ENCODE measurements at regions not wholly inside any gene's neighbourhood (a gene's known extent, or its start where the extent isn't known, plus 50 kb on each side); places are given as distances from the start of the nearest gene placed in this dataset.

- Histone ChIP-seq H3K4me2 (ENCODE audit: low read depth, low read length, poor library complexity, severe bottlenecking) (no peak overlapping the region), H3K9me3 (ENCODE audit: insufficient read depth, low read length) (no peaks in the 10 kb centered on the region), H3K27me3 (ENCODE audit: low read length) (peaks cover 3% of the 10 kb centered on the region; the same call in 1 of the 2 replicates), H3K9ac (ENCODE audit: low read length) (no peak overlapping the region), H3K4me3 (ENCODE audit: insufficient read depth, low read length, poor library complexity, severe bottlenecking) (no peak overlapping the region), H3K79me2 (ENCODE audit: insufficient read depth, low read length) (no peaks in the 10 kb centered on the region), H3K36me3 (ENCODE audit: low read length) (no peaks in the 10 kb centered on the region), H3K27ac (ENCODE audit: low read depth, low read length) (no peak overlapping the region), H4K20me1 (ENCODE audit: low read depth, low read length) (no peaks in the 10 kb centered on the region), H3F3A (ENCODE audit: insufficient read depth) (no peaks in the 10 kb centered on the region), H3K9me2 (replicated peaks; ENCODE audit: insufficient read depth, low read length) (no peaks in the 10 kb centered on the region), H2AFZ (ENCODE audit: low read depth, low read length, severe bottlenecking) (no peak overlapping the region)
- no peak for TF ChIP-seq EZH2phosphoT487 (conservative IDR thresholded peaks at IDR 0.05; ENCODE audit: low read length)
- TF ChIP-seq CTCF (IDR thresholded peaks at IDR 0.05; ENCODE audit: insufficient read depth, low read length, poor library complexity, severe bottlenecking): no peak
These were observed 254.2 kb upstream of the SORL1-AS1 start for GRCh38 chr11:121706884-121707420.

GRCh38 chr11:121703201-121703600 lies 250.4 kb upstream of the SORL1-AS1 start:
- no peaks in the 10 kb centered on the region for H3K9me2 ChIP-seq (replicated peaks; ENCODE audit: insufficient read depth, low read length)
- H4K20me1 ChIP-seq (ENCODE audit: low read depth, low read length): no peaks in the 10 kb centered on the region
- H3K4me3 ChIP-seq (ENCODE audit: insufficient read depth, low read length, poor library complexity, severe bottlenecking): no peak overlapping the region
- TF ChIP-seq CTCF (IDR thresholded peaks at IDR 0.05; ENCODE audit: insufficient read depth, low read length, poor library complexity, severe bottlenecking) (no peak), EZH2phosphoT487 (conservative IDR thresholded peaks at IDR 0.05; ENCODE audit: low read length) (no peak)
- no peak overlapping the region for H2AFZ ChIP-seq (ENCODE audit: low read depth, low read length, severe bottlenecking)
- H3K27me3 ChIP-seq (ENCODE audit: low read length): no peaks in the 10 kb centered on the region
- H3K79me2 ChIP-seq (ENCODE audit: insufficient read depth, low read length): no peaks in the 10 kb centered on the region
- no peak overlapping the region for H3K27ac ChIP-seq (ENCODE audit: low read depth, low read length)
- H3K4me2 ChIP-seq (ENCODE audit: low read depth, low read length, poor library complexity, severe bottlenecking): no peak overlapping the region
- H3K9me3 ChIP-seq (ENCODE audit: insufficient read depth, low read length): no peaks in the 10 kb centered on the region
- no peak overlapping the region for H3K9ac ChIP-seq (ENCODE audit: low read length)
- no peaks in the 10 kb centered on the region for H3F3A ChIP-seq (ENCODE audit: insufficient read depth)
- no peaks in the 10 kb centered on the region for H3K36me3 ChIP-seq (ENCODE audit: low read length)

- Histone ChIP-seq H3K27me3 (ENCODE audit: low read length) (no peaks in the 10 kb centered on the region), H2AFZ (ENCODE audit: low read depth, low read length, severe bottlenecking) (no peak overlapping the region), H4K20me1 (ENCODE audit: low read depth, low read length) (no peaks in the 10 kb centered on the region), H3K9me2 (replicated peaks; ENCODE audit: insufficient read depth, low read length) (no peaks in the 10 kb centered on the region), H3K9me3 (ENCODE audit: insufficient read depth, low read length) (no peaks in the 10 kb centered on the region), H3K27ac (ENCODE audit: low read depth, low read length) (no peak overlapping the region), H3K36me3 (ENCODE audit: low read length) (no peaks in the 10 kb centered on the region), H3K79me2 (ENCODE audit: insufficient read depth, low read length) (no peaks in the 10 kb centered on the region), H3K4me3 (ENCODE audit: insufficient read depth, low read length, poor library complexity, severe bottlenecking) (no peak overlapping the region), H3F3A (ENCODE audit: insufficient read depth) (no peaks in the 10 kb centered on the region), H3K4me2 (ENCODE audit: low read depth, low read length, poor library complexity, severe bottlenecking) (no peak overlapping the region), H3K9ac (ENCODE audit: low read length) (no peak overlapping the region)
- TF ChIP-seq EZH2phosphoT487 (conservative IDR thresholded peaks at IDR 0.05; ENCODE audit: low read length) (no peak), CTCF (IDR thresholded peaks at IDR 0.05; ENCODE audit: insufficient read depth, low read length, poor library complexity, severe bottlenecking) (no peak)
These were observed 248.2 kb upstream of the SORL1-AS1 start for GRCh38 chr11:121700968-121701367.

All from SU-DHL-6 (cell line).